Prostate gland (tissue), 2 donors: ENCODE measurements at regions not wholly inside any gene's neighbourhood (a gene's known extent, or its start where the extent isn't known, plus 50 kb on each side); places are given as distances from the start of the nearest gene placed in this dataset.

Experiments
- POLR2AphosphoS5 ChIP-seq: sonication (generic); formaldehyde crosslinking; IDR thresholded peaks from one replicate; pipeline ENCODE4 v1.6.1; 2017; ENCODE audit warnings: antibody characterized with exemption
- TF ChIP-seq, protein P1 (sequence below), 4 experiments: fragments of 200-600 bp in 2 of 4; fragments of 450-650 bp in 2 of 4; sonication (generic) in 2 of 4; IDR thresholded peaks; 1 replicate in 3 of 4; 2 replicates in 1 of 4; pipeline ENCODE4 v1.5.1; 2016 to 2019; ENCODE audit warnings: antibody characterized with exemption in 4 of 4, mild to moderate bottlenecking in 2 of 4, moderate library complexity in 2 of 4

DNA sequence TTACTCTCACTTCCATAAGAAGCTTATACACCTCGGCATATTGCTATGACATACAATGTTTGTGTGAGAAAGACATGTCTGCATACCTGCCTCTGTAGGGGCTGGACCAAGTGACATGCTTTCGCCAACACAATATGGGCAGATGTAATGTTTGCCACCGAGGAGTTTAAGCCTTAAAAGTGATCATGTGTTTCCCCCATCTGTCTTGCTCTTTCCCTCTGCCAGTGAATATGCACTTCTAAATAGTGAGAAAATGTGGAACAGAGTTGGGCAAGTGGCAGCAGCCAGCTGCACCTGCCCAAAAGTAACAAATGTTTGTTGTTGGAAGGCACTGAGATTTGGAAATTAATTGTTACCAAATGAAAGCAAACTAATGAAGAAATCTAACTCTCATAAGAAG is 274.8 kb upstream of the BTBD3 start:
- no peak for TF ChIP-seq POLR2AphosphoS5
- TF ChIP-seq, protein P1, sequence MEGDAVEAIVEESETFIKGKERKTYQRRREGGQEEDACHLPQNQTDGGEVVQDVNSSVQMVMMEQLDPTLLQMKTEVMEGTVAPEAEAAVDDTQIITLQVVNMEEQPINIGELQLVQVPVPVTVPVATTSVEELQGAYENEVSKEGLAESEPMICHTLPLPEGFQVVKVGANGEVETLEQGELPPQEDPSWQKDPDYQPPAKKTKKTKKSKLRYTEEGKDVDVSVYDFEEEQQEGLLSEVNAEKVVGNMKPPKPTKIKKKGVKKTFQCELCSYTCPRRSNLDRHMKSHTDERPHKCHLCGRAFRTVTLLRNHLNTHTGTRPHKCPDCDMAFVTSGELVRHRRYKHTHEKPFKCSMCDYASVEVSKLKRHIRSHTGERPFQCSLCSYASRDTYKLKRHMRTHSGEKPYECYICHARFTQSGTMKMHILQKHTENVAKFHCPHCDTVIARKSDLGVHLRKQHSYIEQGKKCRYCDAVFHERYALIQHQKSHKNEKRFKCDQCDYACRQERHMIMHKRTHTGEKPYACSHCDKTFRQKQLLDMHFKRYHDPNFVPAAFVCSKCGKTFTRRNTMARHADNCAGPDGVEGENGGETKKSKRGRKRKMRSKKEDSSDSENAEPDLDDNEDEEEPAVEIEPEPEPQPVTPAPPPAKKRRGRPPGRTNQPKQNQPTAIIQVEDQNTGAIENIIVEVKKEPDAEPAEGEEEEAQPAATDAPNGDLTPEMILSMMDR (IDR thresholded peaks at IDR 0.05), result no peak
